NCI-H1092 (cell line): ENCODE measurements at regions not wholly inside any gene's neighbourhood (a gene's known extent, or its start where the extent isn't known, plus 50 kb on each side); places are given as distances from the start of the nearest gene placed in this dataset.

Source experiments
- DNase-seq: peaks from one replicate; lab custom pipeline; 2025; lab: John Stamatoyannopoulos, UW

- no peak for DNase-seq
Observed at GRCh38 chr2:100192825-100193224, 50.4 kb upstream of the AFF3 start.

- no peak for DNase-seq
Observed at GRCh38 chr2:100192300-100192699, 49.9 kb upstream of the AFF3 start.
